ENCODE measurements at regions not wholly inside any gene's neighbourhood (a gene's known extent, or its start where the extent isn't known, plus 50 kb on each side); places are given as distances from the start of the nearest gene placed in this dataset.
"Not testable (repeated sequence)": the region's sequence is repeated elsewhere in the genome, so short reads cannot be mapped to it uniquely, and the experiment has no call there.

DNA sequence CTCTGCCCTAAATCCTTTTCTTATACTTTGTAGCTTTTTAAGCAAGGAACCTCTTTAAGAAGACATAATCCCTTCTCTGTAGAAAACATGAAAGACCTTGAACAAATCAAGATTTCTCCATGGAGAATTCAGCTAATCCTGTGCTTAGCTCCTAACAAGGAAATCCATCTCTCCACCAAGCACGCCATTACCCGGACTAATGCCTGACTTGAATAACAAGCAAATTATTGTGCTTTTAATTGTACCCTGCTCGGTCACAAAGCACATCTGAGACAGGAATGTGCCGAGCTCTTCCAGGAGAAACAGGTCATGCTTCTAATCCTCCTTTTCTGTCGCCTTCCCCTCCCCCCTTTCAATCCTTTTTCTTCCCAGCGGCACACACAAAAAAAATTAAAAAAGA is 141.3 kb downstream of the PSAT1 start:
- peak; percentile 54 for DNase-seq (ENCODE audit: low spot score)

DNA sequence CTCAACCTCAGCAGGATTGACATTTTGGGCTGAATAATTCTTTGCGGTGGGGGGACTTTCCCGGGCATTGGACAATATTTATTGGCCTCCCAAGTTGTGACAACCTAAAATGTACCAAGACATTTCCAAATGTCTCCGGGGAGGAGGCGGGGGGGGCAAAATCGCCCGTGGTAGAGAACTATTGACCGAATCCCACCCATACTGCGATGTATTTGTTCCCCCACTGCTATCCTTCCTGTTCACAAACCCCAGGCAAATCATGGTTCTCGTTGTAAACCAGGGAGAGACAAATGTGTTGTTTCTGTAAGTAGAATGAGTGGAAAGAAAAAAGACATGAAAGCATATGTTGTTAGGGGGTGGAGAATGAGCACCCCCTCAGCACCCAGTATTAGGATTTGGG is 141.9 kb downstream of the PSAT1 start:
- no peak for DNase-seq (ENCODE audit: low spot score)

DNA sequence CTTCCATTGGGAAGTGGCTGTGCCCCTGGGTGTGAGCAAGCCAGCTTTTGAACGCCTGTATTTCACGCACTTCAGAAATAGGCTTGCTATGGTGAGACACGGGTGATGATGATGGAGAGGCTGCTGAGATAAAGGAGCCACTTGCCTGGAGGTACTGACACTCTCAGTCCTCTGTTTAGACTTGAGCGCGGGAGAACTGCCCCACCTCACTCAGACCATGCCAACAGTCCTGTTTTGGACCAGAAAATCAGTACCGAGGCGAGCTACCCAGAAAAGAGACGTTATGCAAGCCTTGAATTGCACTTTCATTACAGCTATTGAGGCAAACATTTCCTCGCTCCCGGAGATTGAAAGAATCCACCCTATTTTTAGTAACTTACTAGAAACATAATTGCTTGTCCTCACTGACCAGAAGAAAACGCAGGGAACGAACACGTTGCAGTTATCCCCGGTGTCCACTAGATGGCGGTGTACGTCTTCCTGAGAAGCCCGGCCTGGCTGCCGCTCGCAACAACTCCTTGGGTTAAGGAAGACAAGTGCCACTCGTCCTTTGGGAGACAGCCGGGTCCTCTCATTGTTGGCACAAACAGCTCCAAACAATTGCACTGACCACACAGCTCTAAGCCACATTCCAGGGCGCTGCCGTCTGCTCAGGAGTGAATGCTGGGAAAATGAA is 142.4 kb downstream of the PSAT1 start:
- peak; percentile 86 for DNase-seq (ENCODE audit: low spot score)

DNA sequence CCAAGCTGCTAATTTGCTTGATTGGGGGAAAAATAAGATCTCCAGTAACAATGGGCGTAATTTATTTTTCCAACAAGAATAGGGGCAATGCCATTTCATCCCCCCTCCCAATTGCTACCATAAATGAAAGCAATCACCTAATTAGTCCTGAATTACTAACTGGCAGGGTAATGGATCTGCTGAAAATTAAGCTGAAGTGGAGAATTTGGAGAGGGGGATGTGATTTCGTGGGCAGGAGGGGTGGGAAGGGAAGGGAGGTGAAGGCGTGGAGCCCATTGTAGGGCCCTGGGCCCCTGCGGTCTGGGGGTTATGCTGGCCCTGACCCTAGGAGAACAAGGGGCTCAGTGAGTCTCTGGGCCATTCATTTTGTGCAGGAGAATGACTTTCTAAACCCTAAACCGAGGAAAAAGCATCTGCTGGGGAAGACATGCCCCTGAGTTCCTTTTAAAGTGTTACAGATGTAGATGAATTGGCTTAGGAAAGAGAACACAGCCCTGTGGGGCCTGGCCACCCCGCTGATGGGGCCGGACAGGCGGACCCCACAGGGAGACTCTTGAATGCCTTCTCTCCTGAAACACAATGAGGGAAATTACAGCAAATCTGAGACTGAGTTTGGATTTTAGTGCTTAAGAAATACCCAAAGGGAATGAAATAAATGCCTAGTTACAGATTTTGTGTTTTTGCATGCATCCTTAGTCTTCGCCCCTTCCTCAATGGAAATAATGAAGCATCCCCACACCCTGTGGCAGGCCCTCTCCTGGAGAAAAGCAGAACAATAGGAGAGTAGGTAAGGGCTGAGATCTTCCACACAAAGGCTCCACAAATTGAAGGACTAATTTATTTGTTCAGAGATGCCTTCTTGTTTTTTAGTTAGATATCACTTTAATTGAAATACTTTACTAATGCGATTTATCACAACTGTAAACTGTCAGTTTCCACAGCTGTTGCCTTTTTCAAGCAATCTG is 143.2 kb downstream of the PSAT1 start:
- DNase-seq (ENCODE audit: low spot score), result no peak

DNA sequence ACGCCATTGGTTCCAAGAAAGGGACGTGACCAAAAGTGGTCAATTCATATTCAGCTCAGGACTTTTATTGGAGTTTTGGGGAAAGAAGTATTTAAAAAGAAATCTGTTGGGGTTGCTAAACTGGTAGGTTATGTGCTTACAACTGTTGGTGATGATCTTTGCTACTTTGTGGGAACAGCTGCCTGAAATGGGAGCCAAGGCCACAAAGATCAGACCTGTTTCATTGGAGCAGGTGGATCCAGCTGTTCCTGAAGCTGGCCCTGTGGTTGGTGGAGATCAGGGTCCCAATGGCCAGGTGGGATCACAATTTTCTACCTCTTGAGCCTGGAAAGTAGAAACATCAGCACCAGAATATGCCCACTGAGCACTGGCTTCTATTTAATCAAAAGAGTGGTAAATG is 144.5 kb downstream of the PSAT1 start:
- DNase-seq (ENCODE audit: low spot score), result no peak

DNA sequence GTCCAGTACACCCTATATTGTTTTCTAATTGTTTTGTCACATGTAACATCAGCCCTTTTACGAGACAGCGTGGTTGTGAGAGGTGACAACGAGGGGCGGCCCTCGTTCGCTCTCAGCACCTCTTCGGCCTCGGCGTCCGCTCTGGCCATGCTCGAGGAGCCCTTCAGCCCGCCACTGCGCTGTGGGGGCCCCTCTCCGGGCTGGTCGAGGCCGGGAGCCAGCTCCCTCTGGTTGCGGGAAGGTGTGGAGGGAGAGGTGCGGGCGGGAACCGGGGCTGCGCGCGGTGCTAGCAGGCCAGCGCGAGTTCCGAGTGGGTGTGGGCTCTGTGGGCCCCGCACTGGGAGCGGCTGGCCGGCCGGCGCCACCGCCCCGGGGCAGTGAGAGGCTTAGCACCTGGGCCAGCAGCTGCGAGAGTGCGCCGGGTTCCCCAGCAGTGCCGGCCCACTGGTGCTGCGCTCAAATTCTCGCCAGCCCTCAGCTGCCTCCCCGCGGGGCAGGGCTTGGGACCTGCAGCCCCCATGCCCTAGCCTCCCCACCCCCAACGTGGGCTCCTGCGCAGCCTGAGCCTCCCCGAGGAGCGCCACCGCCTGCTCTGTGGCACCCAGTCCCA is 145.0 kb downstream of the PSAT1 start:
- DNase-seq (ENCODE audit: low spot score), result no peak

DNA sequence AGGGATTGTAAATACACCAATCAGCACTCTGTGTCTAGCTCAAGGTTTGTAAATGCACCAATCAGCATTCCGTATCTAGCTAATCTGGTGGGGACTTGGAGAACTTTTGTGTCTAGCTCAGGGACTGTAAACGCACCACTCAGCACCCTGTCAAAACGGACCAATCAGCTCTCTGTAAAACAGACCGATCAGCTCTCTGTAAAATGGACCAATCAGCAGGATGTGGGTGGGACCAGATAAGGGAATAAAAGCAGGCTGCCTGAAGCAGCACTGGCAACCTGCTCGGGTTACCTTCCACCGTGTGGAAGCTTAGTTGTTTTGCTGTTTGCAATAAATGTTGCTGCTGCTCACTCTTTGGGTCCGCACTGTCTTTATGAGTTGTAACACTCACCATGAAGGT is 145.7 kb downstream of the PSAT1 start:
- not testable (repeated sequence) for DNase-seq (ENCODE audit: low spot score)

DNA sequence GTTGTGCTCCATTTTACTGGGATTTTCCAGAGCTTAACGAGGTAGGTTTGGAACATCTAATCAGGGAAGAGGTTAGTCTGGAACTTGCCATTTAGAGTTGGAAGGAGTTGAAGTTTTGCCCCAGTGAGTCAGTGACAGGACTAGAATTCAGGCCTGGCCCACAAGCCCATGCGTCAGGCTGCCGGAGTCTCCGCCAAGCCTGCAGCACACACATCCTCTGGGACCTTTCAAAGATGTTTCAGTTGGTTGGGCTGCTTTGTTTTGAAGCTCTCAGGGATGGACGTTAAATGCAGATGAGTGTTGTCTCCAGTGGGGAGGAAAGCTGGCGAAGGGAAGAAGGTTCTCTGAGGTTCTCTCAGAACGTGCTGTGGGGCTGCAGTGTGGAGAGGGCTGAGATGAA is 147.0 kb downstream of the PSAT1 start:
- DNase-seq (ENCODE audit: low spot score), result no peak

DNA sequence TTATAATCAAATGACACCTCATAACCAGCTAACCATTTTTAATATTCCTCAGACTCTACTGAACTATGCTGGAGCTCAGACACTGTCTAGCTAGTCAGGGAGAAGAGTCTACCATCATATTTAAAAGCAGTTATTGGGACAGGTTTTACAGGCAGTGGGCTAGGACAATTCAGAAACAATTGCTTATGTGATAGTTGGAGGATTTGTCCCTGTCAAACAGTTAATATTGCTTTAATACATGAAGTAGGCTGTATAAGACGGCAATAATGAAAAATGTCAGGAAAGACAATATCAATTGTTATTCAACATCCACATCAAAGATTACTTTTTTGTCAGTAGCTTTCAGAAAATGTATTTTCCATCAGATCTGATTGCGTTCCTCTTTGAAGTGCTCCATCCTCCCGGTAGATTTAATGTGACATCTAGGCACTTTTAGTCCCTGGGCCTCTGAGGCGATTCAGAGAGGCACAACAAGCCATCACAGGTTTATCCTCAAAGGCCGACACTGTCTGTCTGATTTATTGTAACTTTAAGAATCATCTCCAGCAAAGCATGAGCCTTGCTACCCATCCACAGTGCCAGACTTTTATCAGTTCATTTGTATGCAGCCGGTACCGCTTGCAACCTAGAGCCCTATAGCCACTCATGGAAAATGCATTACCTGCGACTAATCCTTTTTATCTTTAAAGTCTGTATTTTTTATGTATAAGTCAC is 152.2 kb downstream of the PSAT1 start:
- DNase-seq (ENCODE audit: low spot score), result no peak

DNA sequence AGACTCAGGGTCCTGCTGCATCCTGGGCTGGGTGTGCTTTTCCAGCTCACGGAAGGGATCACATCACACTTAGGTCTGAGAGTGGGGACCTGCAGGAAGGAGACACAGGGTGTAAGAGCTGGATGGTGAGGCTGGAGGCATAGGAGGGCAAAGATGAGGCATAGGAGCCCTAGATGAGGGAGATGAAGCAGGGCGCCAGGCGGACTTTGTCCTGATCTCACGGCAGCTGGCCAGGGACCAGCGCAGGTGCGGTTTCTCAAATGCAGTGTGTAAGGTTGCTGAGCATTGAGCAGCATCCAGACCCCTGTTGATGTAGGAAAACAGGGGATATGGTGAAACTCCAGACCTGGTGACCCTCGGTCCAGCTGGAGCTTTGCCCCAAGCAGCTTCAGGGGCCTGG is 156.5 kb downstream of the PSAT1 start:
- no peak for DNase-seq (ENCODE audit: low spot score)

DNA sequence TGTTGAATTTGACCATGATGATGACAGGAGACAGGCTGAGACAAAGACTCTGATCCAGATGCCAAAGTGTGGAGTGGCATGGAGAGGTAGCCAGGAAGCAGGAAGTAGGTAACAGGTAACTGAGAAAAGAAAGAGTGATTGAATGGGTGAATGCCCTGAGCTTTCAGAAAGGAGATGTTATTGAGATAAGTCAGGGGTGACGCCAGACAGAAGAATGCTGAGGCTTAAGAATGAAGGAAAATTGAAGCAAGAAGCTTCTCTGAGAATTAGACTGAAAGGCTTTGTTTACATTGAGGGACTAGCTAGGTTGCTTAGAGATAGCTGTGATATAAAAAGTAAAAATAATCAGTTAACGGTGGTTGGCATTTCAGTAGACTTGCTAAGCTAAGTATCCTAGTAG is 165.7 kb downstream of the PSAT1 start:
- no peak for DNase-seq (ENCODE audit: low spot score)

DNA sequence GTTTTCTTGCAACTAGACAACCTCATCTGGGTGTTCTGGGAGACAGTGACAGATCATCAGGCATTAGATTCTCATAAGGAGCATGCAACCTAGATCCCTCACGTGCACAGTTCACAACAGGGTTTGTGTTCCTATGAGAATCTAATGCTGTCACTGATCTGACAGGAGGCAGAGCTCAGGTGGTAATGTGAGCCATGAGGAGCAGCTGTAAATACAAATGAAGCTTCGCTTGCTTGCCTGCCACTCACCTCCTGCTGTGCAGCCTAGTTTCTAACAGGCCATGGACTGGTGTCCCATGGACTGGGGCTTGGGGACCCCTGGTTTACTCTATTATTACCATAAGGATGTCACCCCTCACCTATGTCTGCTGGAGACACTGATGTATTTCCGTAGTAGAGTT is 166.8 kb downstream of the PSAT1 start:
- DNase-seq (ENCODE audit: low spot score), result no peak

DNA sequence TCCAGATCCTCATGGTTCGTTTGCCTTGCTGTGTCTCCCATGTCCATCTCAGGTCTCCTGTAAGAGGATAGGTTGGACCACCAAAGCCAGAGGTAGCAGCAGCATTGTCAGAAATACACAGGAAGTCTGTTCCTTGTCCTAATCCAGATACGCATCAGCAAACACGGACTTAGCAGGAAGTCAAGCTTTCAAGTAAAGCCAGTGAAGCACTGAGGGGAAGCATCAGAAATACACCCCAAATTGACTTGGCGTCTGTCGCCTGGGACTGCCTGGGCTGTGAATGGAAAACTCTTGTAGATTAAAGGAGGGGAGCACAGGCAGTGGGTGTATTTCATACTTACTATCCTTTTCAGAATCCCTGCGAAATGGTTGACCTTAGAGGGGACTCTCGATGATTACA is 171.3 kb downstream of the PSAT1 start:
- no peak for DNase-seq (ENCODE audit: low spot score)

DNA sequence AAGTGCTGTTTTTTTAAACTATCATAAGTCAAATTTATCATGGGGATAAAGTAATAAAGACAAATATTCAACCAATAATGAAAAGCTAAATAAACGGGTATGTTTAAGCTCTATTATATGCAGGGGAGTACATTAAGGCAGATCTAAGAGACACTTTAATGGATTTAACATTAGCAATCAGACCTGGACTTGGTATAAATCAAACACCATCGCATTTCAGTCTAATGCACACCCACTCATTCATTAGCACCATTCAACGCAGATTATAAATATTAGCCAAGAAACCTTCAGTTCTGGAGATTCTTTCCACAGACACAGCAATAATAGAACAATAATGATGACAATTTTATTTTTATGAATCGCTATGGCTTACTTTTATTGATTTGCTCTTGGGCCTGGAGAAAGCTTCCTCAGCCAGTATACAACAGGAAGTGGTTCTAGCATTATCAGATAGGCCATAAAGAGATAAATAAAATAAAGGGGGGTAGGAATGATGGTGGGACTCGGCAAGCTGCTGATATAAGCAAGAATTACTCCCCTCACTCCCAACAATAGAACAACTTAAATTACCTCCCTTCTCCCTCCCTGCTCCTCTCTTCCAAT is 172.2 kb downstream of the PSAT1 start:
- no peak for DNase-seq (ENCODE audit: low spot score)

DNA sequence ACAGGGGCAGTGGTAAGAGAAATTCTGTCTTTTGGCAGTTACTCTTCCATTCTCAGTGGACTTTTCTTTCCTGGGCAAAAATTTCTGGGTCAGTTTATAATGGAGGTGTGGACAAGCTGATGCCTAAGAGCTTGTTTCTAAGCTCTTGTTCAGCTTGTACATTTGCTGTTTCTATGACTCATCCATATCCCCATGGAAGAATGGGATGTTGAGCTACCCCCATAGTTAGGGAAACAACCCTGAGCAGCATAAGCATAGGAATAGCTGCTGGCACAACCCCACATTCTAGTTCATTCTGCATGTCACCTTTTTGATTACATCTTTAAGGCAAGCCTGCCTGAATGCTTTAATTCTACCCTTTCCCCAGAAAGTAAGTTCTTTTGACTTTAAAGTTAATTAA is 173.3 kb downstream of the PSAT1 start:
- DNase-seq (ENCODE audit: low spot score), result no peak

DNA sequence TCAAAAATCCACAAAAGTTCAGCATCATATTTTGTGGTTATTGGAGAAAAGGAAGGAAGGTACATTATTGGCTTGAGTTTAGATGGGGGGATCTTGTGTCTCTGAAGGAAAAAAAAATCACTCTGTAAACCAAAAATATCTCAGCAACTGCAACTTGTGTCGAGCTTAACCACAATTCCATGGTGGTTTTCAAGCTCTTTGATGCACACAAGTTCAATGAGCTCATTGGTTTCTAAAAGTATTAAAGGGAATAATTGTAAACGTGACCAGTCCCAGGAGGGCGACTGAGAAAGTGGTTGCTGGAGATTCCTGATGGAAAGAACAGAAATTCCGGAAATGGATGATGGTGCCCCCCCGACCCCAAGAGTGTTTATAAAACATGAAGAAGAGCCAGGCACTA is 173.8 kb downstream of the PSAT1 start:
- DNase-seq (ENCODE audit: low spot score), result no peak

DNA sequence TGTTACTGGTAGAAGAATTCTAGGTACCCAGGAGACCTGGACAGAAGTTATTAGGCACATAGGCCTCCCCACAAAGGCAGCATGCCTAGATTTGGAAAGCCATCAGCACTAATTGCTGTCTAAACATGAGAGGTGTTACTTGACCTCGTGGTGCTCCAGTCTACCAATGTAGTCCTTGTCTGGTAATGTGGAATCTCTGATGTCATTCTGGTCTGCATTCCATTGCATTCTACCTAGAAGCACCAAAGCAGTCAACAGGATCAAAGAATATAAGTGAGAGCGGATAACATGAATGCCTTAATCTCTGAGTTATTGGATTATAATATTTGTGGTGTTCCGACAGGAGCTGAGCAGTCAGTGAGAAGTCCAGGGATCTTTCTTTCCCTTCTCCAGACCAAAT is 175.2 kb downstream of the PSAT1 start:
- no peak for DNase-seq (ENCODE audit: low spot score)

DNA sequence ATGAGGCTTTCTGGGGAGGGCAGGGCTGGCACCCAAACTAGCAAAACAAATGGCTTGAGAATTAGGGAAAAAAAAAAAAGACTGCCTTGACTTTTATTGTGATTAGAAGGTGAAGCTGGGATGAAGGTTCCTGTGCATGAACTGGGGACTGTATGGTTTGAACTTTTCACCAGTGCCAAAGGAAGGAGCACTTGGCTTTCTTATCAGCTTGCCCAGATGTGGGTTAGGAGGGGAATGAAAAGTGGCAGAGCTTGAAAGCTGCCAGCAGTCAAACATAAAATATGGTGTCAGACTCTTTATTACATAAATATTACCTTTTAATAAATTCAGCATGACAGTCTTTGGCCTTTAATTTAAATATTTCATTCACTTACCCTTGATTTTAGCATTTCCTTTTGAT is 182.5 kb downstream of the PSAT1 start:
- no peak for DNase-seq (ENCODE audit: low spot score)

DNA sequence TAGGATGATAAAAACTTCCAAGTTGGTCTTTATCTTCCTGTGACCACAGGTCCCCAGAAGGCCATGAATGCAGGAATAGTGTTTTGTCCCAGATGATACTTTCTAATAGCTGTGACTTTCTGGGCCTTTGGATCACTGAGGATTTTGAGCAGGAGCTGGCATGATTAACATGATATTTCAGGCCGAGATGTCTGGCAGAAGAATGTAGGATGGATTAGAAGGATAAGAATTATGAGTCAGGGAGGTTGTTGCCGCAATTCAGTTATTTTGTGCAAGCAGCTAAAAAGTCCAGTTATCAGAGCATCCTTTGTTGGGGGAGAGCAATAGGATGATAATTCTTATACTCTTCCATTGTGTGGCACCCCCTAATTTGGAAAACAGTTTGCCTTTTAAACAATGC is 189.7 kb downstream of the PSAT1 start:
- DNase-seq (ENCODE audit: low spot score), result no peak

DNA sequence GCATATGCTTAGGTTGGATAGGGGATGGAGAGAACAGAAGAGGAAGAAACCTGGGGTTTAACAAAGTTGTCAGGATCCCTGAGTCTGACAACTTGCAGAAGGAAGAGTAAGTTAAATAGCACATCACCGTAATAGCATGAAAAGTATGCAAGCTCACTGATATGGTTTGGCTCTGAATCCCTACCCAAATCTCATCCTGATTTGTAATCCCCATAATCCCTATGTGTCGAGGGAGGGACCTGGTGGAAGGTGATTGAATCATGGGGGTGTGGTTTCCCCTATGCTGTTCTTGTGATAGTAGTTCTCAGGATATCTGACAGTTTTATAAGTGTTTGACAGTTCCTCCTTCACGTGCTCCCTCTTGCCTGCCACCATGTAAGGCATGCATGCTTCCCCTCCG is 193.3 kb downstream of the PSAT1 start:
- no peak for DNase-seq (ENCODE audit: low spot score)

DNA sequence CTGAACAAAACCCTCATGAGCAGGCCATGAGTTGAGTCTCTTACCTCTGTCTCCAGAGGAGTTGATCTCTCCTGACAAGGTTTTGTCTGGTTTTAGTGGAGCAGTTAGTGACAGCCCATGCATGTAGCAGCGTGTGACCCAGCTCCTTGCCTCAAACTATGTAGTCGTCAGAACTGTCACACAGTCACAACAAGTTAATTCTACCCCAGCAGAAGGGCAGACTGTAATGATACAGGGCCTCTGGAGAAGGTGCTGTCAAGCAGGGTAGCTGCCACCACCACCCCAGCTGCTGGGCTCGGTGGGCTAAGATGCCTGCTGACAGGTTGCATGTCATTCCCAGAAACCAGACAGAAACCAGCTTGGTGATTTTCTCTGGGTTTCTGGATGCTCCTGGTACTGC is 194.5 kb downstream of the PSAT1 start:
- no peak for DNase-seq (ENCODE audit: low spot score)

DNA sequence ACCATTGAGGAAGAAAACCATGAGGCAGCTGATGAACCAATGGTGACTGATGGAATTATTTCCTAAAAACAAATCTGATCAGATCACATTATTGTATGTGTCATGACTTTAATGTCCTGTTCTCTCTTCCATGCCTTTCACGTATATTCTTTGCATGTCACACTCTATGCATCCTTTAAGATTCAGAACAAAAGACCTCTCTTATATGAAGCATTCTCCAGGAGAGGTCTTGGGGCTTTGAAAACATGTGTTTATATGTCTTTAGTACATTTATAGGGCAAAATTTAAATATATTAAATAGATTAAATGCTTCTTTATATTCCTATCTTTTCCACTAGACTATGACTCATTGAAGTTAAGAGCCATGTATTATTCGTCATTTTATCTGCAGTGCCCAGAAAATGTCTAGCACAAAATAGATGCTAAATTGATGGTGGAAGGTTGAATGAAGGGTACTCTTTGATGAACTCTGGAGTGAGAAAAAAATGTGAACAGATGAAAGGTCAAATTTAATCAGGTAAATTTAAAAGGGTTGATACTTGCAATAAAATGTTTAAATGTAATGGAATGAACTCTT is 196.3 kb downstream of the PSAT1 start:
- DNase-seq (ENCODE audit: low spot score), result no peak

Measured in D341Med (cell line).